GM12873 (cell line): ENCODE measurements at regions not wholly inside any gene's neighbourhood (a gene's known extent, or its start where the extent isn't known, plus 50 kb on each side); places are given as distances from the start of the nearest gene placed in this dataset.

ENCODE experiments used
- CTCF ChIP-seq: IDR thresholded peaks from 2 replicates; pipeline ENCODE4 v1.5.1; 2012; ENCODE audit warnings: low read depth, mild to moderate bottlenecking, moderate library complexity, low read length, control low read depth; ENCODE audit not compliant: insufficient read depth; ENCODE audit errors: missing control alignments

- no peak for TF ChIP-seq CTCF
These were observed 413.3 kb downstream of the MAFB start for GRCh38 chr20:40275738-40276137.

GRCh38 chr20:40274912-40275533, 414.0 kb downstream of the MAFB start:
- TF ChIP-seq CTCF = no peak

DNA sequence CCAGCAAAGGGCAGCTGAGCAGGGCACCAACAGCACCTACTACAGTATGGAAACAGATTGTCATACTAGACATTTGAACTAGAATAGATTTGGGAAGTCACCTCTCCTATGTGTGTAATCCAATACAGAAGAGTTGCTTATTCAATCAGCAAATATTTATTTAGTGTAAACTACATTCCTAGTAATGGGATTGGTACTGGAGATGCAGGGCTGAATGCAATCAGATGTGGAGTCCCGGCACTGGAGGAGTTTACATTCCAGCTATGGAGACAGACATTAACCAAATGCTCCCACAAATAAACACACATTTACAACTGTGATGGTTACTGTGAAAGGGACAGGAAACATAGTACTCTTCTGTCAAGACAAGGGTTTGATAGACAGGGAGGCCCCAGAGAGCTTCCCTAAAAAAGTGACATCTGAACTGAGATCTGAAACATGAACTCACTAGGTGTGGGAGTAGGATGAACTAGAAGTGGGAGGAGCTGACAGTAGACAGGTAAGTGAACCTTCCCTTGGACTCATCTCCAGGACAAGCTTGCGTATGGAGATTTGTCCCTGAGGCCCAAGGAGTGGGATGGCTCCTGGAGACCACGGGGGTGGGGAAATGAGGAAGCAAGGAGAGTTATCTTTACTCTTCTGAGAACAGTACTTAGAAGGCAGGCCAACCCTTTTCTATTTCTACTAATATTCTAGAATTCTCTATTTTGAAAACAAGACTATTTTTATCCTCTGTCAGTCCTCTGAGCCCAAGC, 420.5 kb downstream of the MAFB start:
- TF ChIP-seq CTCF = no peak

GRCh38 chr20:40265825-40266533, 423.1 kb downstream of the MAFB start:
- TF ChIP-seq CTCF = peak; percentile 44

- no peak for TF ChIP-seq CTCF
These were observed 426.8 kb downstream of the MAFB start for GRCh38 chr20:40262219-40262618.

DNA sequence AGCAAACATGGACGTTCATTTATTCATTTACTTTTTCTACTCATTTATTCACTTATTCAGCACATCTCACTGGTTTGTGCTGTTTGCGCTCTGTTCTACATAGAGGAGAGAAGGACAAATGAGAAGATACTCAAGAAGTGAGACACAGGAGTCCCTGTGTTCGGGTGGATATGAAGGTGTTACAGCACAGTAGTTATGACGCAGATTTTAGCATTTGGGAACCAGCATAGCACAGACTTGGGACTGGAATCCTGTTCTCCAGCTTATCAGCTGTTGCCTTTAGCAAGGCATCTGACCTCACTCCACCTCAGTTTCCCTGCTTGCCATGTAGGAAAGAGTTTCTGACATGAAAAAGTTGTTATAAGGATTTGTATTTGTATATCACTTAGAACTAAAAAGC, 430.1 kb downstream of the MAFB start:
- TF ChIP-seq CTCF = no peak

DNA sequence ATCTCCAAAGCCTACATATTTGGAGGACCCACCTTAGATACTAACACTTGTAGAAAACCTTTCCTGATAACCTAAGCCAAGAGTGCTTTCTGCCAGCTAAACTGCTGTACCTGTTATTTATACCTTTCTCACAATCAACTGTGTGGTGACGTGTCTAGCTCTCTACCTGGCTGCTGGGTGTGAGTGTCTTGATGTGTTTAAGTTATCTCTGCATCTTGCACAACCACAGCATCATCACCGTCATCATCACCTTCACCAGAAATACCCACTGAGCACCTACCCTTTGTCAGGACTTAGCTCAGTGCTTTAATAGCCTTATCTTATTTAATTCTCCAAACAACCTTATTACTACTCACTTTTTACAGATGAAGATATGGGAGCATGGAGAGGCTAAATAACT, 431.3 kb downstream of the MAFB start:
- TF ChIP-seq CTCF = no peak
